Endothelial cell (in vitro differentiated cells): ENCODE measurements at regions not wholly inside any gene's neighbourhood (a gene's known extent, or its start where the extent isn't known, plus 50 kb on each side); places are given as distances from the start of the nearest gene placed in this dataset.
A peak's percentile ranks its signal among the peaks of the same experiment; 100 is the strongest.

Experiments used
- DNase-seq: peaks from one replicate; pipeline ENCODE4 v3.0.0; 2021; ENCODE audit warnings: low spot score
- H3K27ac Mint-ChIP-seq: one replicate; pipeline ENCODE4 v1.8.0; 2021; ENCODE audit warnings: mixed read lengths, inconsistent platforms; ENCODE audit not compliant: unreplicated experiment
- H3K27me3 Mint-ChIP-seq: one replicate; pipeline ENCODE4 v1.8.0; 2021; ENCODE audit warnings: mild to moderate bottlenecking, moderate library complexity, mixed read lengths, inconsistent platforms; ENCODE audit not compliant: unreplicated experiment
- H3K36me3 Mint-ChIP-seq: one replicate; pipeline ENCODE4 v1.8.0; 2021; ENCODE audit warnings: mild to moderate bottlenecking, low read depth, mixed read lengths, inconsistent platforms; ENCODE audit not compliant: unreplicated experiment
- H3K4me1 Mint-ChIP-seq: one replicate; pipeline ENCODE4 v1.8.0; 2021; ENCODE audit warnings: mild to moderate bottlenecking, mixed read lengths, inconsistent platforms; ENCODE audit not compliant: unreplicated experiment
- H3K4me3 Mint-ChIP-seq: one replicate; pipeline ENCODE4 v1.8.0; 2021; ENCODE audit warnings: mild to moderate bottlenecking, mixed read lengths, inconsistent platforms; ENCODE audit not compliant: unreplicated experiment
- H3K9me3 Mint-ChIP-seq: one replicate; pipeline ENCODE4 v1.8.0; 2021; ENCODE audit warnings: mixed read lengths, inconsistent platforms; ENCODE audit not compliant: unreplicated experiment
- TF ChIP-seq, protein P1 (sequence below): fragments of 200-600 bp; sonication (generic); IDR thresholded peaks from one replicate; pipeline ENCODE4 v1.5.0; 2021; ENCODE audit warnings: antibody characterized with exemption; ENCODE audit not compliant: unreplicated experiment

DNA sequence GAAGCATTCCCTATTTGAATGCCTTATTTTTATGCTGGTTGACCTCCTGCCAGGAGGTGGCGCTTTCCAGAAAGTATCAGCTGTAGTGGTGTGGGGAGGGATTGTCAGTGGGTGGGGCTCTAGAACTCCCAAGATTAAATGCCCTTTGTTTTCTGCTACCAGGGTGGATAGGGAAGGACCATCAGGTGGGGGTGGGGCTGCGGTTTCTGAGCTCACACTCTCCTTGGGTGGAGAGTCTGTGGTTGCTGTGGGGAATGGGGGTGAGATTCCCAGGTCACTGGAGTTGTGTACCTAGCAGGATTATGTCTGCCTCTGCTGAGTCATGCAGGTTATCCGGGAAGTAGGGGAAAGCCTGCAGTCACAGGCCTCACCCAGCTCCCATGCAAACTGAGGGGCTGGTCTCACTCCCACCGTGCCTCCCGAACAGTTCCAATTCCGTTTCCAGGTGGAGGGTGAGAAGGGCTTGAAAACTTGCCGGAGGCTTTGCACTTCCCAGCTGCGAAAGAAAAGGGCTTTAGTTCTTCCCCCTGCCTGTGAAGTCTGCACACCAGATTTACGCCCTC, 68.3 kb downstream of the ALG10B start:
- Mint-ChIP-seq H3K9me3 (peaks cover 13% of the 10 kb centered on the region), H3K27ac (no peak overlapping the region), H3K4me1 (no peaks in the 10 kb centered on the region), H3K36me3 (no peaks in the 10 kb centered on the region), H3K4me3 (no peak overlapping the region), H3K27me3 (peaks cover 1% of the 10 kb centered on the region)
- no peak for DNase-seq
- TF ChIP-seq, protein P1, sequence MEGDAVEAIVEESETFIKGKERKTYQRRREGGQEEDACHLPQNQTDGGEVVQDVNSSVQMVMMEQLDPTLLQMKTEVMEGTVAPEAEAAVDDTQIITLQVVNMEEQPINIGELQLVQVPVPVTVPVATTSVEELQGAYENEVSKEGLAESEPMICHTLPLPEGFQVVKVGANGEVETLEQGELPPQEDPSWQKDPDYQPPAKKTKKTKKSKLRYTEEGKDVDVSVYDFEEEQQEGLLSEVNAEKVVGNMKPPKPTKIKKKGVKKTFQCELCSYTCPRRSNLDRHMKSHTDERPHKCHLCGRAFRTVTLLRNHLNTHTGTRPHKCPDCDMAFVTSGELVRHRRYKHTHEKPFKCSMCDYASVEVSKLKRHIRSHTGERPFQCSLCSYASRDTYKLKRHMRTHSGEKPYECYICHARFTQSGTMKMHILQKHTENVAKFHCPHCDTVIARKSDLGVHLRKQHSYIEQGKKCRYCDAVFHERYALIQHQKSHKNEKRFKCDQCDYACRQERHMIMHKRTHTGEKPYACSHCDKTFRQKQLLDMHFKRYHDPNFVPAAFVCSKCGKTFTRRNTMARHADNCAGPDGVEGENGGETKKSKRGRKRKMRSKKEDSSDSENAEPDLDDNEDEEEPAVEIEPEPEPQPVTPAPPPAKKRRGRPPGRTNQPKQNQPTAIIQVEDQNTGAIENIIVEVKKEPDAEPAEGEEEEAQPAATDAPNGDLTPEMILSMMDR: peak; percentile 21

DNA sequence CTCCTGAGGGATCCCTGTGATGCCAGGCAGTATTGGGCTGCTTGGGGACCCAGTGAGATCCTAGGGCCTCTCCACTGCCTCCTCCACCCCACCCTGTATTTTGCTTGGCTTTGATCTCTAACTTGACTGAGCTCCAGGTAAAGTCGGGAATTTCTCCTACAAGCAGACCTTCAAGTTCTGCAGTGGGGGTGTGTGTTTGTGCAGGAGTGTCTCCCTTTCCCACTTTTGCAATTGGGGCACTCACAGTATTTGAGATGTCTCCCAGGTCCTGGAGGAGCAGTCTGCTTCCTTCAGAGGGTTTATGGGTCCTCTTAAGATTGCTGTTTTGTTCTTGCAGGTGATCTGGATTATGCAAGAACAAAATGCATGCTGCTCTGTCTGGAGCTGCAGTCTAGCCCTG, 68.9 kb downstream of the ALG10B start:
- no peaks in the 10 kb centered on the region for H3K36me3 Mint-ChIP-seq
- peaks cover 13% of the 10 kb centered on the region for H3K9me3 Mint-ChIP-seq
- no peak overlapping the region for H3K27ac Mint-ChIP-seq
- H3K4me3 Mint-ChIP-seq: no peak overlapping the region
- DNase-seq: no peak
- H3K27me3 Mint-ChIP-seq: peaks cover 1% of the 10 kb centered on the region
- TF ChIP-seq, protein P1: no peak
- no peaks in the 10 kb centered on the region for H3K4me1 Mint-ChIP-seq

DNA sequence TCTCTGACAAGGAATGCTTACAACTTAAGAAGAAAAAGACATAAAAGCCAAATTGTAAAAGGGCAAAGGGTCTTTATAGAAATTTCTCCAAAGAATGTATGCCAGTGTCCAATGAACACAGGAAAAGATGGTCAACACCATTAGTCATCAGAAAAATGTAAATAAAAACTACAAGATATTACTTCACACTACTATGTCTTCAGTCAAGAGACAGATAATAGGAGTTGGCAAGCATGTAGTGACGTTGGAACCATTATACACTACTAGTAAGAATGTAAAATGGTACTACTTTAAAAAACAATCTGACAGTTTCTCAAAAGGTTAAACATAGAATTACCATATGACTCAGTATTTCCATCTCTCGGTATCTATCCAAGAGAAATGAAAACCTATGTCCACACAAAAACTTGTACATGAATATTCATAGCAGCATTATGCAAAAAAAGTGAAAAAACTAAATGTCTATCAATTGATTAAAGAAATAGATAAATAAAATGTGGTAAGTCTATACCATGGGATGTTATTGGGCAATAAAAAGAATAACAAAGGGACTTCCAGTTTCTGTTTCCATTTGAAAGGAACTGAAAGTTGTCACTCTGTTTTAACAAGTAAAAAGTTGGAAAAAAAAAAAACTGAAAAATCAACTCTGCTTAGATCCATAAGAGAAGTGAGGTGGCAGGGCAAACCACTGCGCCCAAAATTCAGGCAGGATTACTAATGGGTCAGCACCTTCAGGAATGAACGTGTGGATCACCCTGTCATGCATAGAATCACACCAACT, 69.8 kb downstream of the ALG10B start:
- H3K27me3 Mint-ChIP-seq: no peaks in the 10 kb centered on the region
- no peak overlapping the region for H3K27ac Mint-ChIP-seq
- H3K4me3 Mint-ChIP-seq: no peak overlapping the region
- H3K36me3 Mint-ChIP-seq: no peaks in the 10 kb centered on the region
- H3K4me1 Mint-ChIP-seq: no peaks in the 10 kb centered on the region
- TF ChIP-seq, protein P1: no peak
- no peak for DNase-seq
- peaks cover 13% of the 10 kb centered on the region for H3K9me3 Mint-ChIP-seq

DNA sequence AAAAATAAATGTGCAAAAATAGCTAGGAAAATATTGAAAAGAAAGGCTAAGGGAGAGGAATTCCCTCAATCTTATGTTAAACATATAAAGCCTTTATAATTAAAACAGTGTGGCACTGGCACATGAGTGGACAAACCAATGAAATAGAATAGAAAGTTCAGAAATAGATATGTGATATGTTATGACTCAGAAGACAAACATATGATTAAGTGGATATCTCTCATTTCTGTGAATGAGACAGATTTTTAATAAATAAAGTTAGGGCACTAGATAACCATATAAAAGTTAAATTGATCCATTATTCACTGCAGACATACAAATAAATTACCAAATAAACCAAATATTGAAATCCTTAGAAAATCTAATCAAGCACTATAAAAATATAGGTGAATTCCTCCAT, 73.0 kb downstream of the ALG10B start:
- no peaks in the 10 kb centered on the region for H3K9me3 Mint-ChIP-seq
- TF ChIP-seq, protein P1: no peak
- H3K36me3 Mint-ChIP-seq: no peaks in the 10 kb centered on the region

DNA sequence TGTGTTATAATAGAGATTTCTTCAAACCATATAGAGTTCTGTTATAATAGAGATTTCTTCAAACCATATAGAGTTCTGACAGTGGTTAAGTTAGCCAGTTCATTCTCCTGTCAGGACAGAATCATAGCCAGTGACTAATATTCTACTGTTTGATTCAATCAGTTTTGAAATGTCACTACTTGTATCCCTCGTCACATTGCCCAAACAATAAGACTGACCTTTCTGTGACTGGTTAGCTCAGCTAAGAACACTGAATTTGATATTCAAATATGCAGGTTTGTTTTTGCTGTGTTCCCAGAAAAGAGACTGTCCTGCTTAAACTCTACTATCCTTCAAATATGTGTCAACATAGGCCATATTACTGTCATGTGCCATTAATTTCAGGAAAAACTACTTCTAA, 74.4 kb downstream of the ALG10B start:
- no peaks in the 10 kb centered on the region for H3K9me3 Mint-ChIP-seq
- TF ChIP-seq, protein P1: no peak
- no peak overlapping the region for H3K4me3 Mint-ChIP-seq
- H3K36me3 Mint-ChIP-seq: no peaks in the 10 kb centered on the region
- H3K4me1 Mint-ChIP-seq: no peaks in the 10 kb centered on the region
- no peak overlapping the region for H3K27ac Mint-ChIP-seq
- no peak for DNase-seq
- H3K27me3 Mint-ChIP-seq: no peaks in the 10 kb centered on the region

More for the DNA sequence above, 73.0 kb downstream of the ALG10B start:
- DNase-seq: no peak
- H3K27ac Mint-ChIP-seq: no peak overlapping the region
- no peaks in the 10 kb centered on the region for H3K4me1 Mint-ChIP-seq
- no peak overlapping the region for H3K4me3 Mint-ChIP-seq
- no peaks in the 10 kb centered on the region for H3K27me3 Mint-ChIP-seq
